DND-41 (cell line): ENCODE measurements at regions not wholly inside any gene's neighbourhood (a gene's known extent, or its start where the extent isn't known, plus 50 kb on each side); places are given as distances from the start of the nearest gene placed in this dataset.
"Not testable (repeated sequence)": the region's sequence is repeated elsewhere in the genome, so short reads cannot be mapped to it uniquely, and the experiment has no call there.

Experiments
- ATAC-seq: fragments of 200-7000 bp; cut with Tn5 transposase; 3 replicates; pipeline ENCODE4 v1.9.1; 2021; ENCODE audit warnings: low read depth; ENCODE audit not compliant: insufficient read depth
- DNase-seq: peaks from one replicate; pipeline ENCODE4 v3.0.0-alpha.2; 2020
- H2AFZ ChIP-seq: 2 replicates; pipeline ENCODE4 v1.6.0; 2012; ENCODE audit warnings: low read depth, low read length
- H3K27ac ChIP-seq: 2 replicates; pipeline ENCODE4 v1.5.1; 2012; ENCODE audit warnings: low read length, inconsistent platforms
- H3K27me3 ChIP-seq: fragments of 200-600 bp; sonication (generic); 2 replicates; pipeline ENCODE4 v1.6.0; 2012; ENCODE audit warnings: low read length, mild to moderate bottlenecking, inconsistent platforms; ENCODE audit not compliant: insufficient read depth, poor library complexity
- H3K36me3 ChIP-seq: 2 replicates; pipeline ENCODE4 v1.5.1; 2012; ENCODE audit warnings: low read length, inconsistent platforms; ENCODE audit not compliant: insufficient read depth
- H3K4me1 ChIP-seq: 2 replicates; pipeline ENCODE4 v1.5.1; 2012; ENCODE audit warnings: mild to moderate bottlenecking, low read length; ENCODE audit not compliant: insufficient read depth
- H3K4me2 ChIP-seq: 2 replicates; pipeline ENCODE4 v1.6.0; 2012; ENCODE audit warnings: mild to moderate bottlenecking, moderate library complexity, low read length, inconsistent platforms; ENCODE audit not compliant: insufficient read depth
- H3K4me3 ChIP-seq, 2 experiments: fragments of 200-600 bp in 1 of 2; shearing (Covaris generic) in 1 of 2; 2 replicates each; pipeline ENCODE4 v1.5.1; 2012 to 2016; ENCODE audit warnings: inconsistent platforms in 2 of 2, low read length in 2 of 2, mild to moderate bottlenecking in 2 of 2, low read depth in 1 of 2, moderate library complexity in 1 of 2
- H3K79me2 ChIP-seq: 2 replicates; pipeline ENCODE4 v1.6.0; 2012; ENCODE audit warnings: low read length, inconsistent platforms; ENCODE audit not compliant: insufficient read depth
- H3K9ac ChIP-seq: 2 replicates; pipeline ENCODE4 v1.6.0; 2012; ENCODE audit warnings: low read depth, mild to moderate bottlenecking, inconsistent platforms, low read length, moderate library complexity
- H3K9me3 ChIP-seq: 2 replicates; pipeline ENCODE4 v1.5.1; 2012; ENCODE audit warnings: low read length, moderate library complexity, mild to moderate bottlenecking, inconsistent platforms; ENCODE audit not compliant: insufficient read depth, severe bottlenecking
- H4K20me1 ChIP-seq: 2 replicates; pipeline ENCODE4 v1.6.0; 2012; ENCODE audit warnings: low read length; ENCODE audit not compliant: insufficient read depth
- EZH2 ChIP-seq: IDR thresholded peaks from 3 replicates; pipeline ENCODE4 v1.6.1; 2012; ENCODE audit warnings: borderline replicate concordance, low read depth, mild to moderate bottlenecking, moderate library complexity, low read length, inconsistent platforms; ENCODE audit not compliant: severe bottlenecking
- TF ChIP-seq, protein P1 (sequence below): IDR thresholded peaks from 2 replicates; pipeline ENCODE4 v1.5.1; 2012; ENCODE audit warnings: borderline replicate concordance, low read length, moderate library complexity, mild to moderate bottlenecking; ENCODE audit not compliant: poor library complexity, severe bottlenecking; ENCODE audit errors: extremely low read depth

DNA sequence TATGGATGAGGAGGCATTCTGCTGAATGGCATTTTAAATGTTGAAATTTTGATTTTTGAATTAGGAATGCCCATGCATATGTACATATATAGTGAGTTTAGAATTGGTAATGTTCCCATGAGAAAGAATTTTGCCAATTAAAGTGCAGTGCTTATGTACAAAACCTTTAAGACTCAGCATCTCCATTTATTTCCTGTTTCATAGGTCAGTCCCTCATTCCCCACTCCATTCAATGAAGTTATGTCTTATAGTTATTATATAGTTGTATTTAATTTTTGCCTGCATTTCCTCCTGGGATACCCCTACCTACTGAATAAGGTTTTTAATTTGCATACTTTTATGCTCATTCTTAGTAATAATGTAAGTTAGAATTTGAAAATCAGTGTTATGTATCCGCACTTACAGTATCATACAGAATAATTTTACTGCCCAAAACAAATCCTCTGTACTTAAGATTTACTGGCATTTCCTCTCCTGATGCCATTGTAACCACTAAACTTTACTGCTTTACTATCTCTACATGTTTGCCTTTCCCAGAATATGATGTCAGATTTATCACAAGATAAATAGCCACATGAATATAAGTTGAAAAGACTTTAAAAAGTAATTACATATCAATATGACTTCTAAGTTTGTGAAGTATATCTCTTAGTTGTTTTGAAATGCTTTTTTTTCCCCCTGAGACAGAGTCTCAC is 389.1 kb upstream of the NDN start:
- H3K36me3 ChIP-seq, result no peaks in the 10 kb centered on the region
- H3K4me2 ChIP-seq, result no peak overlapping the region
- H3K27ac ChIP-seq, result no peak overlapping the region
- no peak for DNase-seq
- no peak overlapping the region for H2AFZ ChIP-seq
- no peak overlapping the region for H3K9ac ChIP-seq
- peaks cover 5% of the 10 kb centered on the region for H3K9me3 ChIP-seq
- H3K79me2 ChIP-seq, result no peaks in the 10 kb centered on the region
- ATAC-seq, result no peak
- H3K4me3 ChIP-seq, result no peak overlapping the region
- no peaks in the 10 kb centered on the region for H3K4me1 ChIP-seq
- H3K27me3 ChIP-seq, result no peaks in the 10 kb centered on the region
- TF ChIP-seq, protein P1, sequence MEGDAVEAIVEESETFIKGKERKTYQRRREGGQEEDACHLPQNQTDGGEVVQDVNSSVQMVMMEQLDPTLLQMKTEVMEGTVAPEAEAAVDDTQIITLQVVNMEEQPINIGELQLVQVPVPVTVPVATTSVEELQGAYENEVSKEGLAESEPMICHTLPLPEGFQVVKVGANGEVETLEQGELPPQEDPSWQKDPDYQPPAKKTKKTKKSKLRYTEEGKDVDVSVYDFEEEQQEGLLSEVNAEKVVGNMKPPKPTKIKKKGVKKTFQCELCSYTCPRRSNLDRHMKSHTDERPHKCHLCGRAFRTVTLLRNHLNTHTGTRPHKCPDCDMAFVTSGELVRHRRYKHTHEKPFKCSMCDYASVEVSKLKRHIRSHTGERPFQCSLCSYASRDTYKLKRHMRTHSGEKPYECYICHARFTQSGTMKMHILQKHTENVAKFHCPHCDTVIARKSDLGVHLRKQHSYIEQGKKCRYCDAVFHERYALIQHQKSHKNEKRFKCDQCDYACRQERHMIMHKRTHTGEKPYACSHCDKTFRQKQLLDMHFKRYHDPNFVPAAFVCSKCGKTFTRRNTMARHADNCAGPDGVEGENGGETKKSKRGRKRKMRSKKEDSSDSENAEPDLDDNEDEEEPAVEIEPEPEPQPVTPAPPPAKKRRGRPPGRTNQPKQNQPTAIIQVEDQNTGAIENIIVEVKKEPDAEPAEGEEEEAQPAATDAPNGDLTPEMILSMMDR, result no peak
- H4K20me1 ChIP-seq, result no peaks in the 10 kb centered on the region

DNA sequence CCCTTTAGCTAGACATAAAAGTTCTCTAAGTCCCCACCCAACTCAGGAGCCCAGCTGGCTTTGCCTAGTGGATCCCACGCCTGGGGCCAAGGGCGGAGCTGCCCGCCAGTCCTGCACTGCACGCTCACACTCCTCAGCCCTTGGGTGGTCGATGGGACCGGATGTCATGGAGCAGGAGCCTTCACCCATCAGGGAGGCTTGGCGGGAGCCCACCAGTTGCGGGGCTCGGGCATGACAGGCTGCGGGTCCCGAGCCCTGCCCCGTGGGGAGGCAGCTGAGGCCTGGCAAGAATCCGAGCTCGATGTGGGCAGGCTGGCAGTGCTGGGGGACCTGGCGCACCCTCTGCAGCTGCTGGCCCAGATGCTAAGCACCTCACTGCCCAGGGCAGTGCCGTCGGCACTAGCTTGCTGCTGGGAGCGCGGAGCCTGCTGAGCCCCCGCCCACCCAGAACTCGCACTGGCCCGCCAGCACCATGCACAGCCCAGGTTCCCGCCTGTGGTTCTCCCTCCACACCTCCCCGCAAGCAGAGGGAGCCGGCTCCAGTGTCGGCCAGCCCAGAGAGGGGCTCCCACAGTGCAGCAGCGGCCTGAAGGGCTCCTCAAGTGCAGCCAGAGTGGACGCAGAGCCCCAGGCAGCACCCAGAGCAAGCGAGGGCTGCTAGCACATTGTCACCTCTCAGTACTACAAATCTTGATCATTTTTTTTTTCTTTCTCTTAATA is 391.4 kb upstream of the NDN start:
- no peak overlapping the region for H3K4me3 ChIP-seq

DNA sequence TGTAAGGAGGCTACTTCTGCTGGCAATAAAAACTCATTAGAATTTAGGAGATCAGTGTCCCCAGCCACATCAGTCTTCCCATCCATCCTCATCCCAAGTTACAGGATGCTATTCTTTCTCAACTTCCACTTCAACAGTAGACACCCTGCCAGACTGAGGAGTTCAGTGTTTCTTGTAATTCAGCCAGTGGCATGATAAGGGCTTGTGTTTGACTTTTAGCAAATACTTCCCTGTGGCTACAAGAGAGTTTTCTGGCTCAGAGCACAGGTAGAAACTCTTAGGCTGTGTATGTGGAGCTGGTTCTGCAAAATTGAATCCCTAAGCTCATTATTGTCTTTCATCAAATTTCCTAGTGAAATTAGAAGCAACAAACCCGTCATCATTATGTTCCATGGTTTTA is 401.8 kb upstream of the NDN start:
- H3K36me3 ChIP-seq, H2AFZ ChIP-seq, H4K20me1 ChIP-seq, H3K9me3 ChIP-seq, DNase-seq, H3K27ac ChIP-seq, H3K4me1 ChIP-seq, H3K79me2 ChIP-seq, H3K4me3 ChIP-seq, ATAC-seq, H3K27me3 ChIP-seq, H3K4me2 ChIP-seq, H3K9ac ChIP-seq: not testable (repeated sequence)

More for the DNA sequence above, 391.4 kb upstream of the NDN start:
- no peaks in the 10 kb centered on the region for H3K27me3 ChIP-seq
- no peak for TF ChIP-seq EZH2
- TF ChIP-seq, protein P1, result no peak
- H2AFZ ChIP-seq, result no peak overlapping the region
- H3K4me2 ChIP-seq, result no peak overlapping the region
- H3K79me2 ChIP-seq, result no peaks in the 10 kb centered on the region
- H3K36me3 ChIP-seq, result no peaks in the 10 kb centered on the region
- no peak for DNase-seq
- no peak for ATAC-seq
- H3K9me3 ChIP-seq, result peaks cover 5% of the 10 kb centered on the region
- no peak overlapping the region for H3K27ac ChIP-seq
- no peaks in the 10 kb centered on the region for H4K20me1 ChIP-seq
- H3K4me1 ChIP-seq, result no peaks in the 10 kb centered on the region
- H3K9ac ChIP-seq, result no peak overlapping the region

DNA sequence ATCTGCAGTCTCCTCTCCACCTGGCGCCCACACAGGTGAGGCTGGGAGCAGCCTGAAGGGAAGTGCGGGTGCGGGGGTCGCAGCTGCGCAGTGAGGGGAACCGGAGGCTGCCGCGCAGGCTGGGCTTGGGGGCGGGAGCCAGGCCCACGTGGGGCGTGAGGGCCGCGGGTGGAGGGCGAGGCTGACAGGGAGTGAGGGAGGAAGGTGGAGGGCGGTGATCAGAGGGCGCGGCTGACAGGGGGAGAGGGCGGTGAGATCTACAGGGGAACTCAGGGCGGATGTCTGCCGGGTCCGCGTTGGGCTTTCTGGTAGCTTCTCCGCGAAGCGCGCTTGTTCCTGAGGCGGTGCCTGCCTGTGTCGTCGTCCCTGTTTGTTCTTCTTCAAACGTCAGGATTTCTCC is 414.4 kb upstream of the NDN start:
- H3K27me3 ChIP-seq, H3K4me1 ChIP-seq, H3K79me2 ChIP-seq, H3K27ac ChIP-seq, H3K4me3 ChIP-seq, H3K4me2 ChIP-seq, H4K20me1 ChIP-seq, H2AFZ ChIP-seq, H3K9ac ChIP-seq, DNase-seq, H3K9me3 ChIP-seq, H3K36me3 ChIP-seq, ATAC-seq: not testable (repeated sequence)

DNA sequence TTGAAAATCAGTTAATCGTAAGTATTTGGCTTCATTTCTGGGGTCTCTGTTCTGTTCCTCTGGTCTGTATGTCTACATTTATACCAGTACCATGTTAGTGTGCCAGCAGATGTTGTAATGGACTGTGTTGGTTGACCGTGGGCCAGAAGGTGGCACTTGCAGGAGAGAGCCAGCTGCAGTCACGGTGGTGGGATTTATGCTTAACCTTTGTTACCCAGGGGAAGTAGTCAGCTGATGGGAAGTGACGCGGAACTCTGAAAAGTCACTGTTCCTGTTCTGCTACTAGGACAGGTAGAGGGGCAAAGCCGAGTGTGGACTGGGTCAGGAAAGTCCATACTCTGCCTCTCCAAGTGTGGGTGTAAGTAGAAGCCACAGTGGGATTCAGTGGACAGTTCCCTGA is 420.4 kb upstream of the NDN start:
- H3K27ac ChIP-seq, H4K20me1 ChIP-seq, H3K4me1 ChIP-seq, H3K9ac ChIP-seq, H2AFZ ChIP-seq, H3K79me2 ChIP-seq, H3K4me3 ChIP-seq, H3K9me3 ChIP-seq, ATAC-seq, DNase-seq, H3K4me2 ChIP-seq, H3K27me3 ChIP-seq, H3K36me3 ChIP-seq: not testable (repeated sequence)

DNA sequence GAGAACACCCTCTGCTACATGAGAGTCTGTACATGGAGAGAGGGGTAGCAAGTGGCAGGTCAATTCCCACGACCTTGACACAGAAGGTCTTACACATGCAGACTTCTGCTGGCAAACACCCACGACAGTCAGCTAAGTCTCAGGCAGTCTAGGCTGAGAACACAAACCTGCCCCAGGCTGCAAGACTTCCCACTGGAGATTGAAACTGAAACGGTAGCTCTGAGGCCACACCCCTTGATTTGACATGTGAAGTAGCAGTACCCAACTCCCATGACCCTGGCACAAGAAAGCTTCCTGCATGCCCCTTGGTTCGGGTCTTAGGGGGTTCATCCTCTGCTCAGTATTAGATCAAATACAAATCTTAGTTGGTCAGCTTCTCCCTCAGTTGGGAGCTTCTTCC is 420.8 kb upstream of the NDN start:
- H3K9ac ChIP-seq, H3K27me3 ChIP-seq, H4K20me1 ChIP-seq, H3K4me2 ChIP-seq, H3K79me2 ChIP-seq, H3K36me3 ChIP-seq, H2AFZ ChIP-seq, H3K4me3 ChIP-seq, H3K9me3 ChIP-seq, H3K4me1 ChIP-seq, H3K27ac ChIP-seq: not testable (repeated sequence)
- DNase-seq, result peak; percentile 4
- ATAC-seq, result 0 out of 3 replicates have a peak, but pooled peaks have one; percentile 22
